Mucosa of rectum (tissue), 2 donors: ENCODE measurements at regions not wholly inside any gene's neighbourhood (a gene's known extent, or its start where the extent isn't known, plus 50 kb on each side); places are given as distances from the start of the nearest gene placed in this dataset.
A peak's percentile ranks its signal among the peaks of the same experiment; 100 is the strongest.

ENCODE experiments used
- H3K27ac ChIP-seq, 2 donors: one replicate each; pipeline ENCODE4 v1.7.0; 2013; ENCODE audit warnings: inconsistent platforms in 2 of 2, low read depth in 2 of 2, low read length in 2 of 2
- H3K27me3 ChIP-seq, 2 donors: one replicate each; pipeline ENCODE4 v1.7.0; 2013; ENCODE audit warnings: low read length in 2 of 2; ENCODE audit not compliant: control insufficient read depth in 2 of 2, insufficient read depth in 2 of 2
- H3K36me3 ChIP-seq, 2 donors: one replicate each; pipeline ENCODE4 v1.7.0; 2013; ENCODE audit warnings: low read length in 2 of 2; ENCODE audit not compliant: control insufficient read depth in 2 of 2, insufficient read depth in 2 of 2
- H3K4me1 ChIP-seq, 2 donors: one replicate each; pipeline ENCODE4 v1.7.0; 2013; ENCODE audit warnings: low read length in 2 of 2, mild to moderate bottlenecking in 1 of 2; ENCODE audit not compliant: control insufficient read depth in 2 of 2, insufficient read depth in 2 of 2
- H3K4me3 ChIP-seq, 2 donors: one replicate each; pipeline ENCODE4 v1.7.0; 2013; ENCODE audit warnings: low read length in 2 of 2
- H3K9ac ChIP-seq, 2 donors: one replicate each; pipeline ENCODE4 v1.7.0; 2013; ENCODE audit warnings: low read length in 2 of 2, low read depth in 1 of 2, mild to moderate bottlenecking in 1 of 2
- H3K9me3 ChIP-seq, 2 donors: one replicate each; pipeline ENCODE4 v1.7.0; 2013; ENCODE audit warnings: low read length in 2 of 2; ENCODE audit not compliant: control insufficient read depth in 2 of 2
- donor health status: healthy.
- donor health status: Normal muscosa, but diverticular disease.

- H3K36me3 ChIP-seq = no peaks in the 10 kb centered on the region
- no peaks in the 10 kb centered on the region for H3K27me3 ChIP-seq
- H3K4me1 ChIP-seq = peaks cover 16 to 24% of the 10 kb centered on the region in 2 donors
- H3K9me3 ChIP-seq = peaks cover 2 to 6% of the 10 kb centered on the region in 2 donors
- no peak overlapping the region for H3K27ac ChIP-seq
- H3K4me3 ChIP-seq = no peak overlapping the region
- H3K9ac ChIP-seq = no peak overlapping the region
Observed at GRCh38 chr16:86026171-86026910, 127.4 kb downstream of the IRF8 start.

- Histone ChIP-seq H3K4me1 (peaks cover 16 to 24% of the 10 kb centered on the region in 2 donors), H3K9me3 (peaks cover 2 to 6% of the 10 kb centered on the region in 2 donors), H3K27ac (no peak overlapping the region), H3K27me3 (no peaks in the 10 kb centered on the region), H3K36me3 (no peaks in the 10 kb centered on the region), H3K9ac (no peak overlapping the region), H3K4me3 (no peak overlapping the region)
Observed at GRCh38 chr16:86026916-86027315, 128.0 kb downstream of the IRF8 start.

- no peaks in the 10 kb centered on the region for H3K36me3 ChIP-seq
- no peak overlapping the region for H3K27ac ChIP-seq
- H3K27me3 ChIP-seq = no peaks in the 10 kb centered on the region
- no peak overlapping the region for H3K4me3 ChIP-seq
- peaks cover 2 to 6% of the 10 kb centered on the region in 2 donors for H3K9me3 ChIP-seq
- peaks cover 16 to 24% of the 10 kb centered on the region in 2 donors for H3K4me1 ChIP-seq
- H3K9ac ChIP-seq = no peak overlapping the region
Observed at GRCh38 chr16:86027373-86028126, 128.6 kb downstream of the IRF8 start.

GRCh38 chr16:86029131-86029741 is 130.3 kb downstream of the IRF8 start:
- Histone ChIP-seq H3K4me1 (peaks cover 16 to 24% of the 10 kb centered on the region in 2 donors), H3K27me3 (no peaks in the 10 kb centered on the region), H3K4me3 (no peak overlapping the region), H3K27ac (peak overlapping the region in 1 of 2 donors; percentile 7), H3K9me3 (peaks cover 2% of the 10 kb centered on the region in 2 donors), H3K36me3 (no peaks in the 10 kb centered on the region), H3K9ac (peak overlapping the region in 1 of 2 donors; percentile 18)

GRCh38 chr16:86030116-86030515 is 131.2 kb downstream of the IRF8 start:
- no peak overlapping the region for H3K9ac ChIP-seq
- no peaks in the 10 kb centered on the region for H3K36me3 ChIP-seq
- H3K4me3 ChIP-seq = no peak overlapping the region
- H3K9me3 ChIP-seq = no peaks in the 10 kb centered on the region
- peaks cover 16 to 24% of the 10 kb centered on the region in 2 donors for H3K4me1 ChIP-seq
- no peak overlapping the region for H3K27ac ChIP-seq
- no peaks in the 10 kb centered on the region for H3K27me3 ChIP-seq

- Histone ChIP-seq H3K27ac (no peak overlapping the region), H3K27me3 (no peaks in the 10 kb centered on the region), H3K4me1 (peaks cover 16 to 24% of the 10 kb centered on the region in 2 donors), H3K4me3 (no peak overlapping the region), H3K36me3 (no peaks in the 10 kb centered on the region), H3K9me3 (no peaks in the 10 kb centered on the region), H3K9ac (no peak overlapping the region)
Observed at GRCh38 chr16:86031141-86031678, 132.2 kb downstream of the IRF8 start.

- H3K27ac ChIP-seq = peak overlapping the region in 1 of 2 donors; percentile 58
- peaks cover 9 to 10% of the 10 kb centered on the region in 2 donors for H3K4me1 ChIP-seq
- no peaks in the 10 kb centered on the region for H3K36me3 ChIP-seq
- no peak overlapping the region for H3K9ac ChIP-seq
- H3K27me3 ChIP-seq = no peaks in the 10 kb centered on the region
- H3K9me3 ChIP-seq = no peaks in the 10 kb centered on the region
- H3K4me3 ChIP-seq = no peak overlapping the region
Observed at GRCh38 chr16:86033016-86033474, 134.1 kb downstream of the IRF8 start.

- no peak overlapping the region for H3K27ac ChIP-seq
- H3K4me1 ChIP-seq = peaks cover 6 to 10% of the 10 kb centered on the region in 2 donors
- no peak overlapping the region for H3K4me3 ChIP-seq
- no peaks in the 10 kb centered on the region for H3K36me3 ChIP-seq
- no peak overlapping the region for H3K9ac ChIP-seq
- no peaks in the 10 kb centered on the region for H3K27me3 ChIP-seq
- H3K9me3 ChIP-seq = no peaks in the 10 kb centered on the region
Observed at GRCh38 chr16:86033971-86034370, 135.0 kb downstream of the IRF8 start.

GRCh38 chr16:86034421-86034919 is 135.5 kb downstream of the IRF8 start:
- Histone ChIP-seq H3K4me3 (no peak overlapping the region), H3K9ac (no peak overlapping the region), H3K36me3 (no peaks in the 10 kb centered on the region), H3K27me3 (no peaks in the 10 kb centered on the region), H3K9me3 (no peaks in the 10 kb centered on the region), H3K27ac (no peak overlapping the region), H3K4me1 (peaks cover under 1 to 5% of the 10 kb centered on the region in 2 donors)
